NCI-H128 (cell line): ENCODE measurements at regions not wholly inside any gene's neighbourhood (a gene's known extent, or its start where the extent isn't known, plus 50 kb on each side); places are given as distances from the start of the nearest gene placed in this dataset.
"Not testable (repeated sequence)": the region's sequence is repeated elsewhere in the genome, so short reads cannot be mapped to it uniquely, and the experiment has no call there.

ENCODE experiments used
- DNase-seq: peaks from one replicate; lab custom pipeline; 2025; ENCODE audit not compliant: unreplicated experiment; lab: John Stamatoyannopoulos, UW

- DNase-seq = no peak
Observed at GRCh38 chr5:60546207-60546606, 153.8 kb downstream of the DEPDC1B start.

GRCh38 chr5:60545551-60545950 is 154.4 kb downstream of the DEPDC1B start:
- DNase-seq = no peak

- DNase-seq = no peak
Observed at GRCh38 chr5:60544142-60544541, 155.8 kb downstream of the DEPDC1B start.

GRCh38 chr5:60541980-60542379 is 158.0 kb downstream of the DEPDC1B start:
- DNase-seq = no peak

GRCh38 chr5:60540856-60541805 is 158.8 kb downstream of the DEPDC1B start:
- no peak for DNase-seq

- no peak for DNase-seq
Observed at GRCh38 chr5:60538955-60539866, 160.8 kb downstream of the DEPDC1B start.

- DNase-seq = no peak
Observed at GRCh38 chr5:60538426-60538825, 161.5 kb downstream of the DEPDC1B start.

GRCh38 chr5:60535951-60536350 is 164.0 kb downstream of the DEPDC1B start:
- DNase-seq = no peak

GRCh38 chr5:60535198-60535597 is 164.8 kb downstream of the DEPDC1B start:
- DNase-seq = no peak

GRCh38 chr5:60533789-60534188 is 166.2 kb downstream of the DEPDC1B start:
- DNase-seq = no peak

GRCh38 chr5:60532796-60533195 is 167.2 kb downstream of the DEPDC1B start:
- DNase-seq = not testable (repeated sequence)

GRCh38 chr5:60530144-60530848 is 169.7 kb downstream of the DEPDC1B start:
- DNase-seq = not testable (repeated sequence)

GRCh38 chr5:60529001-60529400 is 171.0 kb downstream of the DEPDC1B start:
- DNase-seq = no peak

- no peak for DNase-seq
Observed at GRCh38 chr5:60527072-60527471, 172.9 kb downstream of the DEPDC1B start.

GRCh38 chr5:60526336-60526875 is 173.6 kb downstream of the DEPDC1B start:
- DNase-seq = no peak

- DNase-seq = no peak
Observed at GRCh38 chr5:60522292-60522905, 177.6 kb downstream of the DEPDC1B start.

GRCh38 chr5:60521376-60522291 is 178.3 kb downstream of the DEPDC1B start:
- no peak for DNase-seq

GRCh38 chr5:60520451-60521227 is 179.3 kb downstream of the DEPDC1B start:
- DNase-seq = no peak

- DNase-seq = no peak
Observed at GRCh38 chr5:60519372-60519771, 180.6 kb downstream of the DEPDC1B start.
